Neural cell (in vitro differentiated cells): ENCODE measurements at regions not wholly inside any gene's neighbourhood (a gene's known extent, or its start where the extent isn't known, plus 50 kb on each side); places are given as distances from the start of the nearest gene placed in this dataset.

Experiments used
- H2AFZ ChIP-seq: fragments of 200-600, 300-800 bp; sonication (generic), shearing (Covaris generic); 2 replicates; pipeline ENCODE4 v1.6.0; 2014; ENCODE audit warnings: low read depth, mild to moderate bottlenecking, antibody characterized with exemption, low read length, moderate library complexity
- H3F3A ChIP-seq: fragments of 200-600 bp; shearing (Covaris generic); 2 replicates; pipeline ENCODE4 v1.6.1; 2016; ENCODE audit warnings: mild to moderate bottlenecking, moderate library complexity, mixed read lengths, antibody characterized with exemption, low read length; ENCODE audit not compliant: insufficient read depth, poor library complexity, severe bottlenecking
- H3K27ac ChIP-seq: fragments of 200-600, 300-800 bp; sonication (generic), shearing (Covaris generic); 2 replicates; pipeline ENCODE4 v1.5.1; 2014; ENCODE audit warnings: mild to moderate bottlenecking, low read length, moderate library complexity
- H3K27me3 ChIP-seq: fragments of 300-800, 200-600 bp; sonication (generic), shearing (Covaris generic); 2 replicates; pipeline ENCODE4 v1.6.0; 2014; ENCODE audit warnings: mild to moderate bottlenecking, low read depth, low read length, moderate library complexity; ENCODE audit not compliant: insufficient read depth
- H3K36me3 ChIP-seq: fragments of 300-800, 200-600 bp; sonication (generic), shearing (Covaris generic); 2 replicates; pipeline ENCODE4 v1.5.1; 2014; ENCODE audit warnings: mild to moderate bottlenecking, antibody characterized with exemption, low read length, moderate library complexity; ENCODE audit not compliant: insufficient read depth
- H3K4me2 ChIP-seq: fragments of 300-800, 200-600 bp; sonication (generic), shearing (Covaris generic); 2 replicates; pipeline ENCODE4 v1.6.0; 2014; ENCODE audit warnings: mild to moderate bottlenecking, low read length
- H3K4me3 ChIP-seq: fragments of 300-800, 200-600 bp; sonication (generic), shearing (Covaris generic); 2 replicates; pipeline ENCODE4 v1.5.1; 2014; ENCODE audit warnings: mild to moderate bottlenecking, low read length, moderate library complexity
- H3K79me2 ChIP-seq: fragments of 200-600 bp; shearing (Covaris generic); replicated peaks from 2 replicates; pipeline ENCODE4 v1.6.0; 2014; ENCODE audit warnings: mild to moderate bottlenecking, low read length, moderate library complexity; ENCODE audit not compliant: insufficient read depth
- H3K9ac ChIP-seq: fragments of 300-800, 200-600 bp; sonication (generic), shearing (Covaris generic); 2 replicates; pipeline ENCODE4 v1.6.1; 2016; ENCODE audit warnings: mild to moderate bottlenecking, low read length, mixed read lengths
- H3K9me2 ChIP-seq: fragments of 200-600 bp; shearing (Covaris generic); 2 replicates; pipeline ENCODE4 v1.6.1; 2016; ENCODE audit warnings: mild to moderate bottlenecking, low read length, mixed read lengths; ENCODE audit not compliant: insufficient read depth
- H3K9me3 ChIP-seq: fragments of 200-600, 300-800 bp; sonication (generic), shearing (Covaris generic); 2 replicates; pipeline ENCODE4 v1.6.1; 2016; ENCODE audit warnings: mild to moderate bottlenecking, mixed run types, low read length, moderate library complexity, mixed read lengths
- H4K20me1 ChIP-seq: fragments of 200-600 bp; shearing (Covaris generic); 2 replicates; pipeline ENCODE4 v1.6.1; 2016; ENCODE audit warnings: mild to moderate bottlenecking, mixed run types; ENCODE audit not compliant: insufficient read depth
- EP300 ChIP-seq: fragments of 450-650 bp; conservative IDR thresholded peaks from 2 replicates; pipeline ENCODE4 v1.6.1; 2014; ENCODE audit warnings: antibody characterized with exemption, mild to moderate bottlenecking, moderate library complexity; ENCODE audit not compliant: poor library complexity, severe bottlenecking
- EZH2 ChIP-seq: fragments of 200-600, 300-800 bp; shearing (Covaris generic), sonication (generic); IDR thresholded peaks from 2 replicates; pipeline ENCODE4 v1.6.1; 2014; ENCODE audit warnings: antibody characterized with exemption, low read length, borderline replicate concordance, mild to moderate bottlenecking; ENCODE audit not compliant: insufficient read depth, poor library complexity, severe bottlenecking
- MXI1 ChIP-seq: fragments of 450-650 bp; conservative IDR thresholded peaks from 2 replicates; pipeline ENCODE4 v1.6.1; 2014; ENCODE audit warnings: antibody characterized with exemption, mild to moderate bottlenecking; ENCODE audit not compliant: poor library complexity, severe bottlenecking
- POLR2AphosphoS5 ChIP-seq: IDR thresholded peaks from 2 replicates; pipeline ENCODE4 v1.6.1; 2012
- RAD21 ChIP-seq: fragments of 450-650 bp; conservative IDR thresholded peaks from 2 replicates; pipeline ENCODE4 v1.6.1; 2014; ENCODE audit warnings: antibody characterized with exemption, mild to moderate bottlenecking, moderate library complexity
- SMC3 ChIP-seq: fragments of 450-650 bp; conservative IDR thresholded peaks from 2 replicates; pipeline ENCODE4 v1.6.1; 2014; ENCODE audit warnings: antibody characterized with exemption, mild to moderate bottlenecking, moderate library complexity; ENCODE audit not compliant: poor library complexity
- TAF1 ChIP-seq: IDR thresholded peaks from 2 replicates; pipeline ENCODE4 v1.6.1; 2012; ENCODE audit warnings: low read depth
- TF ChIP-seq, protein P1 (sequence below): fragments of 450-650 bp; IDR thresholded peaks from 2 replicates; pipeline ENCODE4 v1.5.1; 2014; ENCODE audit warnings: antibody characterized with exemption, mild to moderate bottlenecking, moderate library complexity; ENCODE audit not compliant: poor library complexity, severe bottlenecking
- TF ChIP-seq, protein P2 (sequence below): IDR thresholded peaks from 2 replicates; pipeline ENCODE4 v1.6.1; 2012; ENCODE audit warnings: borderline replicate concordance

DNA sequence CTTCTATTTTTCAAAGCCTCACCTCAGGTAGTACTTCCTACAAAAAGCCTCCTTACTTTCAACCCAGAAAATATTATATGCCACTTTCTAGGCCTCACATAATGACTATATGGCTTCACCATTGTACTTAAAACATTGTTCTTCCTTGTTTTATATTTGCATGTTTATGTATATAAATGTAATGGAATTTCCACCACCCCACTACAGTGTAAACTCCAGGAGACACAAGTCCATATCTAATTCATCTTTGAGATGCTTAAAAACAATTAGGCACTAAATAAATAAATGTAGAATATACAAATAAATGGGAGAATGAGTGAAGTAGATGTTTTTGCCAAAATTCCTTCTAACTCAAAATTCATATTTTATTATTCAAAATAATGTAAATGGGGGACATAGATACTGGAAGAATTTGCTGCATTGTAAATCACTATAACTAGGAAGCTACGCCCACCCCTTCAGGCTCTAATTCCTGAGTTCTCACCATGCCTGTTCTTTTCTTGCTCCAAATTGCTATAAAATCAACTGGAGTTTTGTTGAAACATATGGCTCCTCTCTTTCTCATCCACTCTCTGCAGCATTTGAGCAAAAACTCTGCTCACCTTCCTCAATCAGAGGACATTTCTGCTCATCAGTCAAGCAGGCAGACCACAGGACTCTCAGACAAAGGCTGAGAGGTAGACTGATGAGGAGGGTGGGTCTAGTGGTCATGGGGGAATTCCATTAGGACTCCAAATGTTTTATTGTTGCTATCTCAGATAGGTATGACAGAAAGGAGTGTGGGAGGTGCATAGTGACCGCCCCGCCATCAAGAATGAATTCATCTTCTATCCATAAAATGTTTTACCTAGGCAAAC lies 243.0 kb downstream of the HNMT start:
- Histone ChIP-seq H4K20me1 (no peaks in the 10 kb centered on the region), H3K9me2 (no peaks in the 10 kb centered on the region), H3K27ac (no peak overlapping the region), H3K9me3 (no peaks in the 10 kb centered on the region), H3K4me2 (no peak overlapping the region), H3K36me3 (no peaks in the 10 kb centered on the region), H3K9ac (no peak overlapping the region), H3F3A (no peaks in the 10 kb centered on the region), H3K27me3 (no peaks in the 10 kb centered on the region), H3K4me3 (no peak overlapping the region), H2AFZ (no peak overlapping the region), H3K79me2 (no peaks in the 10 kb centered on the region)
- TF ChIP-seq EP300 (no peak), TAF1 (no peak), MXI1 (no peak)
- TF ChIP-seq, protein P1, sequence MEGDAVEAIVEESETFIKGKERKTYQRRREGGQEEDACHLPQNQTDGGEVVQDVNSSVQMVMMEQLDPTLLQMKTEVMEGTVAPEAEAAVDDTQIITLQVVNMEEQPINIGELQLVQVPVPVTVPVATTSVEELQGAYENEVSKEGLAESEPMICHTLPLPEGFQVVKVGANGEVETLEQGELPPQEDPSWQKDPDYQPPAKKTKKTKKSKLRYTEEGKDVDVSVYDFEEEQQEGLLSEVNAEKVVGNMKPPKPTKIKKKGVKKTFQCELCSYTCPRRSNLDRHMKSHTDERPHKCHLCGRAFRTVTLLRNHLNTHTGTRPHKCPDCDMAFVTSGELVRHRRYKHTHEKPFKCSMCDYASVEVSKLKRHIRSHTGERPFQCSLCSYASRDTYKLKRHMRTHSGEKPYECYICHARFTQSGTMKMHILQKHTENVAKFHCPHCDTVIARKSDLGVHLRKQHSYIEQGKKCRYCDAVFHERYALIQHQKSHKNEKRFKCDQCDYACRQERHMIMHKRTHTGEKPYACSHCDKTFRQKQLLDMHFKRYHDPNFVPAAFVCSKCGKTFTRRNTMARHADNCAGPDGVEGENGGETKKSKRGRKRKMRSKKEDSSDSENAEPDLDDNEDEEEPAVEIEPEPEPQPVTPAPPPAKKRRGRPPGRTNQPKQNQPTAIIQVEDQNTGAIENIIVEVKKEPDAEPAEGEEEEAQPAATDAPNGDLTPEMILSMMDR, result no peak

DNA sequence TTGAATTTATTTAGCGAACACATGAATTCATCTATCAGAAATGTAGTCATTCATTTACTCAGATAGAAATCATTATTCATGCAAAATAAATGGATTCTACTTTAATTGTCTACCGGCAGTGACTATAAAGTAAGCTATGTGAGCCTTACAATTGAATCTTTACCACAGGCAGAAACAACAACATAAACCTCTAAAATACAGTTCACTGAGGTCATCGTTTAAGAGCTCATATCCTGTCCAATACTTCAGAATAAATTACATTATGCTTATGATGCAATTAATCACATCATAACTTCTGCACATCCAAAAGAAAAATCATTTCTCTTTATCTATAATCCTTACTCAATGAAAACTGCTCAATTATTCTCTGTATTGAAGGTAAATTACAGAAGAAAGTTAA lies 244.7 kb downstream of the HNMT start:
- H3K4me3 ChIP-seq, result no peak overlapping the region
- no peaks in the 10 kb centered on the region for H3K79me2 ChIP-seq
- TF ChIP-seq, protein P2, sequence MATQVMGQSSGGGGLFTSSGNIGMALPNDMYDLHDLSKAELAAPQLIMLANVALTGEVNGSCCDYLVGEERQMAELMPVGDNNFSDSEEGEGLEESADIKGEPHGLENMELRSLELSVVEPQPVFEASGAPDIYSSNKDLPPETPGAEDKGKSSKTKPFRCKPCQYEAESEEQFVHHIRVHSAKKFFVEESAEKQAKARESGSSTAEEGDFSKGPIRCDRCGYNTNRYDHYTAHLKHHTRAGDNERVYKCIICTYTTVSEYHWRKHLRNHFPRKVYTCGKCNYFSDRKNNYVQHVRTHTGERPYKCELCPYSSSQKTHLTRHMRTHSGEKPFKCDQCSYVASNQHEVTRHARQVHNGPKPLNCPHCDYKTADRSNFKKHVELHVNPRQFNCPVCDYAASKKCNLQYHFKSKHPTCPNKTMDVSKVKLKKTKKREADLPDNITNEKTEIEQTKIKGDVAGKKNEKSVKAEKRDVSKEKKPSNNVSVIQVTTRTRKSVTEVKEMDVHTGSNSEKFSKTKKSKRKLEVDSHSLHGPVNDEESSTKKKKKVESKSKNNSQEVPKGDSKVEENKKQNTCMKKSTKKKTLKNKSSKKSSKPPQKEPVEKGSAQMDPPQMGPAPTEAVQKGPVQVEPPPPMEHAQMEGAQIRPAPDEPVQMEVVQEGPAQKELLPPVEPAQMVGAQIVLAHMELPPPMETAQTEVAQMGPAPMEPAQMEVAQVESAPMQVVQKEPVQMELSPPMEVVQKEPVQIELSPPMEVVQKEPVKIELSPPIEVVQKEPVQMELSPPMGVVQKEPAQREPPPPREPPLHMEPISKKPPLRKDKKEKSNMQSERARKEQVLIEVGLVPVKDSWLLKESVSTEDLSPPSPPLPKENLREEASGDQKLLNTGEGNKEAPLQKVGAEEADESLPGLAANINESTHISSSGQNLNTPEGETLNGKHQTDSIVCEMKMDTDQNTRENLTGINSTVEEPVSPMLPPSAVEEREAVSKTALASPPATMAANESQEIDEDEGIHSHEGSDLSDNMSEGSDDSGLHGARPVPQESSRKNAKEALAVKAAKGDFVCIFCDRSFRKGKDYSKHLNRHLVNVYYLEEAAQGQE, result no peak
- TF ChIP-seq TAF1, result no peak
- TF ChIP-seq EZH2, result no peak
- no peak overlapping the region for H3K4me2 ChIP-seq
- H2AFZ ChIP-seq, result no peak overlapping the region
- no peaks in the 10 kb centered on the region for H3K27me3 ChIP-seq
- no peak overlapping the region for H3K27ac ChIP-seq
- no peaks in the 10 kb centered on the region for H3K36me3 ChIP-seq
- H4K20me1 ChIP-seq, result no peaks in the 10 kb centered on the region
- H3F3A ChIP-seq, result no peaks in the 10 kb centered on the region
- H3K9me3 ChIP-seq, result no peaks in the 10 kb centered on the region
- no peak overlapping the region for H3K9ac ChIP-seq
- no peaks in the 10 kb centered on the region for H3K9me2 ChIP-seq

DNA sequence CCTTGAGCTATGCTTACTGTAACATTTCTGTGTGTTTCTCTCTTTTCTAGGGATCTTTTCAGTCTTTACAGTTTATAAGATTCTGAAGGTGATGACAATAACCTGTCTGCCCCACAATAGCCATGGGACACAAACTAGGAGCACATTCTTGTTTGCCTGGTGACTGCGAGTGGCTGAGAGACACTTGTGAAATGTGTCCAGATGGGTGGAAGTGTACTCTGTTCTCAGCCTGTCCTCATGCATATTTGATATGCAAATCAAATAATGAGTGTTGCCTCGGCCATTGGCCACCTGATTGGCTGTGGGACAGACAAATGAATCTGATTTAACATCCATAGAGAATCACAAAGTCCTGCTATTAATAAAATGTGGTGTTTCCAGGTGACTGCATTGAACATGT lies 246.2 kb downstream of the HNMT start:
- H3F3A ChIP-seq, result no peaks in the 10 kb centered on the region
- no peak overlapping the region for H3K9ac ChIP-seq
- no peaks in the 10 kb centered on the region for H3K9me2 ChIP-seq
- H3K4me3 ChIP-seq, result no peak overlapping the region
- H3K79me2 ChIP-seq, result no peaks in the 10 kb centered on the region
- no peak overlapping the region for H3K27ac ChIP-seq
- H3K4me2 ChIP-seq, result no peak overlapping the region
- TF ChIP-seq, protein P1, result no peak
- TF ChIP-seq SMC3 (no peak), EZH2 (no peak), RAD21 (no peak), TAF1 (no peak), EP300 (no peak), POLR2AphosphoS5 (no peak), MXI1 (no peak)
- TF ChIP-seq, protein P2, result no peak
- no peaks in the 10 kb centered on the region for H3K36me3 ChIP-seq
- no peaks in the 10 kb centered on the region for H4K20me1 ChIP-seq
- no peaks in the 10 kb centered on the region for H3K27me3 ChIP-seq
- H2AFZ ChIP-seq, result no peak overlapping the region
- H3K9me3 ChIP-seq, result no peaks in the 10 kb centered on the region
